WTC11 (cell line): ENCODE measurements at regions not wholly inside any gene's neighbourhood (a gene's known extent, or its start where the extent isn't known, plus 50 kb on each side); places are given as distances from the start of the nearest gene placed in this dataset.

ENCODE experiments used
- CTCF ChIP-seq: fragments of 200-600 bp; IDR thresholded peaks from 2 replicates; pipeline ENCODE4 v1.8.0; 2022; ENCODE audit warnings: antibody characterized with exemption
- IRF2 ChIP-seq: sonication (generic); formaldehyde crosslinking; IDR thresholded peaks from 2 replicates; pipeline ENCODE4 v1.8.0; 2022; ENCODE audit warnings: low read depth, missing genetic modification reagents, borderline replicate concordance
- SMAD4 ChIP-seq: sonication (generic); formaldehyde crosslinking; IDR thresholded peaks from 2 replicates; pipeline ENCODE4 v1.8.0; 2022; ENCODE audit warnings: mild to moderate bottlenecking, missing genetic modification reagents
- SOX15 ChIP-seq: fragments of 250-450 bp; sonication (Bioruptor Pico); IDR thresholded peaks from 2 replicates; pipeline ENCODE4 v1.9.0; 2021; ENCODE audit warnings: mild to moderate bottlenecking
- TF ChIP-seq, protein P1 (sequence below): sonication (generic); formaldehyde crosslinking; IDR thresholded peaks from 2 replicates; pipeline ENCODE4 v1.8.1; 2022; ENCODE audit warnings: low read depth, missing genetic modification reagents, borderline replicate concordance

- TF ChIP-seq CTCF (no peak), SOX15 (CRISPR knock-in tag) (no peak), IRF2 (no peak), SMAD4 (CRISPR knock-in tag) (no peak)
- TF ChIP-seq, protein P1, sequence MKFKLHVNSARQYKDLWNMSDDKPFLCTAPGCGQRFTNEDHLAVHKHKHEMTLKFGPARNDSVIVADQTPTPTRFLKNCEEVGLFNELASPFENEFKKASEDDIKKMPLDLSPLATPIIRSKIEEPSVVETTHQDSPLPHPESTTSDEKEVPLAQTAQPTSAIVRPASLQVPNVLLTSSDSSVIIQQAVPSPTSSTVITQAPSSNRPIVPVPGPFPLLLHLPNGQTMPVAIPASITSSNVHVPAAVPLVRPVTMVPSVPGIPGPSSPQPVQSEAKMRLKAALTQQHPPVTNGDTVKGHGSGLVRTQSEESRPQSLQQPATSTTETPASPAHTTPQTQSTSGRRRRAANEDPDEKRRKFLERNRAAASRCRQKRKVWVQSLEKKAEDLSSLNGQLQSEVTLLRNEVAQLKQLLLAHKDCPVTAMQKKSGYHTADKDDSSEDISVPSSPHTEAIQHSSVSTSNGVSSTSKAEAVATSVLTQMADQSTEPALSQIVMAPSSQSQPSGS, result no peak
These were observed 87.4 kb upstream of the SLC14A2 start for GRCh38 chr18:45527891-45528290.
